K562 (cell line): ENCODE measurements at regions not wholly inside any gene's neighbourhood (a gene's known extent, or its start where the extent isn't known, plus 50 kb on each side); places are given as distances from the start of the nearest gene placed in this dataset.

ENCODE experiments used
- TF ChIP-seq, protein P1 (sequence below): IDR thresholded peaks from 3 replicates; pipeline ENCODE4 v1.6.1; 2011; ENCODE audit warnings: borderline replicate concordance, mild to moderate bottlenecking; ENCODE audit not compliant: insufficient read length, insufficient read depth
- TF ChIP-seq, protein P2 (sequence below): sonication (generic); formaldehyde crosslinking; IDR thresholded peaks from 2 replicates; pipeline ENCODE4 v1.8.1; 2023; ENCODE audit warnings: mild to moderate bottlenecking, missing genetic modification reagents

DNA sequence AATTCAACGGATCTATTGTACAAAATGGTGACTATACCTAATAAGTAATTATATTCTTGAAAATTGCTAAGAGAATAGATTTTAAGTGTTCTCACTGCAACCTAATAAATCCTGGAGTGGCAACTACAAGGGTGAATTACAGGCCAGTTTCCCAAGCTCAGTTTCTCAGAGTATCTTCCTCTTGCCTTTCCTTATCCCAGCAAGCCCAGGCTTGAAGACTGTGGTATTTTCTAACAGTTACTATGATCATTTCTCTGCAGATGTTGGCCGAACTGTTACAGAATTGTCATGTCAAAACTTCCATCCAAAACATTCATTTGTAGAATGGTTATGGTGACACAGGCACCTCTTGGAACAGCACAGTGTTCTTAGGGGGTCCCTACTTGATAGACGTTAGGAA is 138.1 kb upstream of the PTCHD4 start:
- TF ChIP-seq, protein P1, sequence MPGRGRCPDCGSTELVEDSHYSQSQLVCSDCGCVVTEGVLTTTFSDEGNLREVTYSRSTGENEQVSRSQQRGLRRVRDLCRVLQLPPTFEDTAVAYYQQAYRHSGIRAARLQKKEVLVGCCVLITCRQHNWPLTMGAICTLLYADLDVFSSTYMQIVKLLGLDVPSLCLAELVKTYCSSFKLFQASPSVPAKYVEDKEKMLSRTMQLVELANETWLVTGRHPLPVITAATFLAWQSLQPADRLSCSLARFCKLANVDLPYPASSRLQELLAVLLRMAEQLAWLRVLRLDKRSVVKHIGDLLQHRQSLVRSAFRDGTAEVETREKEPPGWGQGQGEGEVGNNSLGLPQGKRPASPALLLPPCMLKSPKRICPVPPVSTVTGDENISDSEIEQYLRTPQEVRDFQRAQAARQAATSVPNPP, result no peak
- TF ChIP-seq, protein P2, sequence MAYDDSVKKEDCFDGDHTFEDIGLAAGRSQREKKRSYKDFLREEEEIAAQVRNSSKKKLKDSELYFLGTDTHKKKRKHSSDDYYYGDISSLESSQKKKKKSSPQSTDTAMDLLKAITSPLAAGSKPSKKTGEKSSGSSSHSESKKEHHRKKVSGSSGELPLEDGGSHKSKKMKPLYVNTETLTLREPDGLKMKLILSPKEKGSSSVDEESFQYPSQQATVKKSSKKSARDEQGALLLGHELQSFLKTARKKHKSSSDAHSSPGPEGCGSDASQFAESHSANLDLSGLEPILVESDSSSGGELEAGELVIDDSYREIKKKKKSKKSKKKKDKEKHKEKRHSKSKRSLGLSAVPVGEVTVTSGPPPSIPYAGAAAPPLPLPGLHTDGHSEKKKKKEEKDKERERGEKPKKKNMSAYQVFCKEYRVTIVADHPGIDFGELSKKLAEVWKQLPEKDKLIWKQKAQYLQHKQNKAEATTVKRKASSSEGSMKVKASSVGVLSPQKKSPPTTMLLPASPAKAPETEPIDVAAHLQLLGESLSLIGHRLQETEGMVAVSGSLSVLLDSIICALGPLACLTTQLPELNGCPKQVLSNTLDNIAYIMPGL (CRISPR knock-in tag), result no peak
